ENCODE measurements at regions not wholly inside any gene's neighbourhood (a gene's known extent, or its start where the extent isn't known, plus 50 kb on each side); places are given as distances from the start of the nearest gene placed in this dataset.

- TF ChIP-seq CTCF (IDR thresholded peaks at IDR 0.05 in 8 of 11, conservative IDR thresholded peaks at IDR 0.05 in 3 of 11) (no peak), POLR2AphosphoS5 (IDR thresholded peaks at IDR 0.05) (no peak), POLR2A (IDR thresholded peaks at IDR 0.05) (no peak)
Measured at GRCh38 chr4:156581282-156582063, 390.1 kb downstream of the PDGFC start.

Measured in spleen (tissue), 7 donors.